IMR-90 (cell line): ENCODE measurements at regions not wholly inside any gene's neighbourhood (a gene's known extent, or its start where the extent isn't known, plus 50 kb on each side); places are given as distances from the start of the nearest gene placed in this dataset.

ENCODE experiments used
- ATAC-seq: fragments of 200-7000 bp; cut with Tn5 transposase; 2 replicates; pipeline ENCODE4 v1.9.1; 2020; ENCODE audit warnings: low read depth, mild to moderate bottlenecking, moderate library complexity
- BruUV-seq: library from RNA; stranded (reverse); fragments of 400-500 nt; replicated peaks from 2 replicates; lab custom pipeline; 2021; lab: Mats Ljungman, UMichigan
- CTCF ChIA-PET: fragments of 300-600 bp; formaldehyde crosslinking; extraction: SDS; loops from one replicate; lab custom pipeline; 2021; ENCODE audit warnings: antibody characterized with exemption; lab: Yijun Ruan, JAX
- POLR2A ChIA-PET: fragments of 300-600 bp; sonication (Branson Sonifier 250); formaldehyde crosslinking; loops from one replicate; lab custom pipeline; 2022; ENCODE audit warnings: antibody characterized with exemption; ENCODE audit not compliant: unreplicated experiment; lab: Charles Lee
- DNase-seq: peaks from one replicate; pipeline ENCODE4 v3.0.0; 2013
- H2AFZ ChIP-seq: replicated peaks from 2 replicates; pipeline ENCODE3; 2013; ENCODE audit warnings: low read length, mild to moderate bottlenecking; ENCODE audit not compliant: poor library complexity
- H2AK5ac ChIP-seq: 2 replicates; pipeline ENCODE4 v1.6.1; 2013; ENCODE audit warnings: low read depth, low read length, inconsistent platforms
- H2AK9ac ChIP-seq: replicated peaks from 2 replicates; pipeline ENCODE3; 2013; ENCODE audit warnings: mild to moderate bottlenecking, low read depth, low read length, moderate library complexity; ENCODE audit not compliant: poor library complexity
- H2BK120ac ChIP-seq: 2 replicates; pipeline ENCODE4 v1.6.1; 2013; ENCODE audit warnings: low read depth, low read length, inconsistent platforms
- H2BK15ac ChIP-seq: 3 replicates; pipeline ENCODE4 v1.6.1; 2013; ENCODE audit warnings: low read depth, low read length, inconsistent platforms
- H2BK20ac ChIP-seq: 2 replicates; pipeline ENCODE4 v1.6.1; 2013; ENCODE audit warnings: low read depth, mild to moderate bottlenecking, inconsistent platforms, low read length, moderate library complexity
- H2BK5ac ChIP-seq: 2 replicates; pipeline ENCODE4 v1.6.1; 2013; ENCODE audit warnings: mild to moderate bottlenecking, low read depth, low read length, inconsistent platforms; ENCODE audit not compliant: poor library complexity, severe bottlenecking
- H3K14ac ChIP-seq: replicated peaks from 2 replicates; pipeline ENCODE4 v1.6.1; 2013; ENCODE audit warnings: low read depth, low read length, inconsistent platforms
- H3K18ac ChIP-seq: 2 replicates; pipeline ENCODE4 v1.6.1; 2013; ENCODE audit warnings: low read depth, low read length, control low read depth
- H3K23ac ChIP-seq: 2 replicates; pipeline ENCODE4 v1.6.1; 2013; ENCODE audit warnings: low read depth, low read length, inconsistent platforms
- H3K27ac ChIP-seq: 2 replicates; pipeline ENCODE4 v1.5.1; 2013; ENCODE audit warnings: mild to moderate bottlenecking, control low read depth, low read length; ENCODE audit not compliant: insufficient read depth
- H3K27me3 ChIP-seq: 2 replicates; pipeline ENCODE4 v1.6.1; 2013; ENCODE audit warnings: low read length; ENCODE audit not compliant: control insufficient read depth, insufficient read depth
- H3K36me3 ChIP-seq: 2 replicates; pipeline ENCODE4 v1.6.1; 2013; ENCODE audit warnings: low read length, mixed read lengths; ENCODE audit not compliant: control insufficient read depth, insufficient read depth
- H3K4ac ChIP-seq: 2 replicates; pipeline ENCODE4 v1.6.1; 2013; ENCODE audit warnings: low read depth, low read length, inconsistent platforms
- H3K4me1 ChIP-seq: 2 replicates; pipeline ENCODE4 v1.6.1; 2013; ENCODE audit warnings: low read length, mixed read lengths; ENCODE audit not compliant: control insufficient read depth, insufficient read depth
- H3K4me2 ChIP-seq: 2 replicates; pipeline ENCODE4 v1.6.1; 2013; ENCODE audit warnings: low read depth, mild to moderate bottlenecking, control low read depth, low read length, moderate library complexity
- H3K4me3 ChIP-seq: 2 replicates; pipeline ENCODE4 v1.5.1; 2013; ENCODE audit warnings: low read depth, mild to moderate bottlenecking, control low read depth, low read length, moderate library complexity; ENCODE audit not compliant: insufficient read depth
- H3K56ac ChIP-seq: 2 replicates; pipeline ENCODE4 v1.6.1; 2013; ENCODE audit warnings: low read length, inconsistent platforms; ENCODE audit not compliant: insufficient read depth; ENCODE audit errors: extremely low read depth
- H3K79me1 ChIP-seq, 2 experiments: 2 replicates each; pipeline ENCODE4 v1.6.1; 2013; ENCODE audit warnings: low read length in 2 of 2, inconsistent platforms in 1 of 2, low read depth in 1 of 2
- H3K9ac ChIP-seq: 2 replicates; pipeline ENCODE4 v1.6.1; 2013; ENCODE audit warnings: low read depth, low read length, control low read depth
- H3K9me1 ChIP-seq: 2 replicates; pipeline ENCODE4 v1.6.1; 2013; ENCODE audit warnings: low read length, inconsistent platforms; ENCODE audit not compliant: insufficient read depth
- H3K9me3 ChIP-seq: 2 replicates; pipeline ENCODE4 v1.6.1; 2013; ENCODE audit warnings: low read length; ENCODE audit not compliant: control insufficient read depth, insufficient read depth
- H4K20me1 ChIP-seq: 2 replicates; pipeline ENCODE4 v1.6.1; 2013; ENCODE audit warnings: low read length, inconsistent platforms; ENCODE audit not compliant: insufficient read depth
- H4K5ac ChIP-seq: 2 replicates; pipeline ENCODE4 v1.6.1; 2013; ENCODE audit warnings: mild to moderate bottlenecking, low read depth, low read length, control low read depth
- H4K8ac ChIP-seq, 2 experiments: 2 replicates each; pipeline ENCODE4 v1.6.1; 2013; ENCODE audit warnings: low read depth in 2 of 2, low read length in 2 of 2, control low read depth in 1 of 2, inconsistent platforms in 1 of 2
- H4K91ac ChIP-seq: 2 replicates; pipeline ENCODE4 v1.6.1; 2013; ENCODE audit warnings: low read depth, low read length, inconsistent platforms; ENCODE audit not compliant: insufficient read depth
- BHLHE40 ChIP-seq: fragments of 150-350 bp; IDR thresholded peaks from 2 replicates; pipeline ENCODE4 v1.6.1; 2016; ENCODE audit warnings: mild to moderate bottlenecking, low read depth, low read length
- CEBPB ChIP-seq: IDR thresholded peaks from 2 replicates; pipeline ENCODE4 v1.6.1; 2012; ENCODE audit warnings: low read depth, low read length, improper control_type of control experiment
- CTCF ChIP-seq: conservative IDR thresholded peaks from 2 replicates; pipeline ENCODE4 v1.5.1; 2012; ENCODE audit warnings: mild to moderate bottlenecking, low read depth, low read length, improper control_type of control experiment
- ELK1 ChIP-seq: fragments of 150-350 bp; IDR thresholded peaks from 2 replicates; pipeline ENCODE4 v1.6.1; 2016; ENCODE audit warnings: low read depth, mild to moderate bottlenecking, low read length, moderate library complexity, borderline replicate concordance
- FOS ChIP-seq: fragments of 150-350 bp; IDR thresholded peaks from 2 replicates; pipeline ENCODE4 v1.6.1; 2016; ENCODE audit warnings: low read depth, low read length
- MAFK ChIP-seq: IDR thresholded peaks from 2 replicates; pipeline ENCODE4 v1.6.1; 2012; ENCODE audit warnings: low read depth, low read length, improper control_type of control experiment
- POLR2A ChIP-seq: IDR thresholded peaks from 2 replicates; pipeline ENCODE4 v1.6.1; 2012; ENCODE audit warnings: mild to moderate bottlenecking, low read depth, low read length
- RAD21 ChIP-seq: IDR thresholded peaks from 2 replicates; pipeline ENCODE4 v1.6.1; 2012; ENCODE audit warnings: low read length, improper control_type of control experiment
- RCOR1 ChIP-seq: IDR thresholded peaks from 2 replicates; pipeline ENCODE4 v1.6.1; 2012; ENCODE audit warnings: mild to moderate bottlenecking, low read length, improper control_type of control experiment; ENCODE audit not compliant: insufficient replicate concordance
- SMC3 ChIP-seq: fragments of 150-350 bp; IDR thresholded peaks from 2 replicates; pipeline ENCODE4 v1.6.1; 2016; ENCODE audit warnings: low read depth, mild to moderate bottlenecking, antibody characterized with exemption, low read length, moderate library complexity
- WGBS, 2 experiments: methylation state at CpG; one replicate each; pipeline versions ENCODE4 v1.1.5 to v1.1.7; 2013; ENCODE audit warnings: missing lambda C conversion rate in 2 of 2; ENCODE audit not compliant: insufficient read length in 1 of 2; ENCODE audit errors: extremely low coverage in 2 of 2; 5-methylcytosine and 5-hydroxymethylcytosine counted together
- dilution Hi-C: fragments of 300-500 bp; cut with HindIII; formaldehyde crosslinking; loops from one replicate; pipeline ENCODE4 v1.14.3; 2018; ENCODE audit warnings: low sequenced_read_pairs; ENCODE audit not compliant: unreplicated experiment
- in situ Hi-C: fragments of 300-500 bp; cut with MboI; formaldehyde crosslinking; loops from 3 replicates; pipeline ENCODE4 v1.14.3; 2019; ENCODE audit warnings: low sequenced_read_pairs, inconsistent platforms, mixed read lengths
- intact Hi-C: fragments of 100-400 bp; cut with micrococcal nuclease; formaldehyde crosslinking; loops from 2 replicates; pipeline ENCODE4 v1.10.0; 2022

GRCh38 chr5:74032617-74033016, 406.6 kb downstream of the ARHGEF28 start:
- ATAC-seq (no peak), DNase-seq (no peak)
- Histone ChIP-seq H3K79me1 (no peaks in the 10 kb centered on the region), H4K5ac (no peak overlapping the region), H4K20me1 (no peaks in the 10 kb centered on the region), H3K18ac (no peak overlapping the region), H3K9me1 (peaks cover 4% of the 10 kb centered on the region), H2BK15ac (no peak overlapping the region), H4K91ac (no peak overlapping the region), H2BK5ac (no peak overlapping the region), H3K4ac (no peak overlapping the region), H3K27ac (no peak overlapping the region), H3K36me3 (no peaks in the 10 kb centered on the region), H3K4me2 (no peak overlapping the region), H2BK120ac (no peak overlapping the region), H4K8ac (no peak overlapping the region), H3K9ac (no peak overlapping the region), H2AK9ac (no peak overlapping the region), H3K14ac (no peak overlapping the region), H3K23ac (no peak overlapping the region), H2AK5ac (no peak overlapping the region), H3K4me1 (no peaks in the 10 kb centered on the region; the same call in 1 of the 2 replicates), H2BK20ac (no peak overlapping the region), H3K27me3 (peaks cover 6% of the 10 kb centered on the region), H3K9me3 (no peaks in the 10 kb centered on the region), H3K4me3 (no peak overlapping the region), H3K56ac (no peak overlapping the region), H2AFZ (no peak overlapping the region)
- TF ChIP-seq BHLHE40 (no peak), CTCF (no peak), RCOR1 (no peak), SMC3 (no peak), RAD21 (no peak), MAFK (no peak), CEBPB (no peak), ELK1 (no peak), FOS (no peak), POLR2A (no peak)
- BruUV-seq, result no TSS peak
- in situ Hi-C loops, result loop anchor here (10.0 kb wide), 1 partner anchor 612 kb away; the partner anchor contains the start of gene ENC1
- CTCF ChIA-PET, result no interaction called here
- WGBS, 2 experiments, result no CpG with 5 or more reads among the region's 1 CpG
- dilution Hi-C loops, result no loop called here
- intact Hi-C loops, result loop anchor here (10.0 kb wide), 1 partner anchor 222 kb away; no protein-coding TSS in a partner anchor
- POLR2A ChIA-PET, result no interaction called here
